ENCODE measurements at regions not wholly inside any gene's neighbourhood (a gene's known extent, or its start where the extent isn't known, plus 50 kb on each side); places are given as distances from the start of the nearest gene placed in this dataset.
A peak's percentile ranks its signal among the peaks of the same experiment; 100 is the strongest.

DNA sequence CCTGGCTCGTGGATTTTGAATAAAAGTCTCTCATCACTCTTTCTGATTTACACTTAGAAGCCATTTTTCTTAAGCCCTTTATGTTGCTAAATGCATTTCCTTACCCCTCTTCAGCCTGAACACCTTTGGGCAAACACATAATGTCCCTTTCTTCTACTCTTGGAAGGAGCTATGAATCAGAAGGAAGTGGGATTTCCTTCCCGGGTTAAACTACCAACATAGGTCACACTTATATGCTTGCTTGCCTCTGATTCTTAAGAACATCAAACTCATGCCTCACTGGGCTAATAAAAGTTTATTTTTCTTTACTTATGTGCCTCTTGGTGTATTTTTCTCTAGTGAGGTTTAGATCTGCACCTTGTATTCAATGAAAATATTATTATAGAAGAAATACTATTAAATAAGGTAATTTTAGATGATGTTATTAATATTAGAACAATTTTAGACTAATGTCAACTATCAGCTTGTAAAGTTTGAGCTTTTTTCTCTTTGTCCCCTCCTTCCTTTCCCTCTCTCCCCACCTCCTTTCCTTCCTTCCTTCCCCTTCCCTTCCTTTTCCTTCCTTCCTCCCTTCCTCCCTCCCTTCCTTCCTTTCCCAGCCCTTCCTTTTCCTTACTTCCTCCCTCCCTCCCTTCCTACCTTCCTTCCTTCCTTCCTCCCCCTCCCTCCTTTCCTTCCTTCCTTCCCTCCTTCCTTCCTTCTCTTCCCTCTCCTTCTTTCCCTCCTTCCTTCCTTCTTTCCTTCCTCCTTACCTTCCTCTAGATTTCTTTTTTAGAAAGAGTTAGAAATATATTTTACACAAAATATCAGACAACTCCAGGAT lies 66.5 kb upstream of the KCNJ6 start:
- no peak overlapping the region for H3K27ac Mint-ChIP-seq
- peaks cover under 1% of the 10 kb centered on the region; the same call in 1 of the 2 replicates for H3K27me3 Mint-ChIP-seq (ENCODE audit: insufficient read depth)
- TF ChIP-seq CTCF (IDR thresholded peaks at IDR 0.05), result no peak
- H3K36me3 Mint-ChIP-seq (ENCODE audit: low read depth), result no peaks in the 10 kb centered on the region
- no peak for DNase-seq
- no peak overlapping the region for H3K4me3 Mint-ChIP-seq
- H3K9me3 Mint-ChIP-seq, result no peaks in the 10 kb centered on the region
- peaks cover 8% of the 10 kb centered on the region for H3K4me1 Mint-ChIP-seq (ENCODE audit: low read depth)

- H3K4me3 Mint-ChIP-seq, result no peak overlapping the region
- peaks cover 8% of the 10 kb centered on the region for H3K4me1 Mint-ChIP-seq (ENCODE audit: low read depth)
- TF ChIP-seq CTCF (IDR thresholded peaks at IDR 0.05), result no peak
- peak overlapping the region; percentile 44; the same call in 1 of the 2 replicates for H3K27ac Mint-ChIP-seq
- DNase-seq, result peak; percentile 33
- peaks cover 2% of the 10 kb centered on the region; the same call in 1 of the 2 replicates for H3K27me3 Mint-ChIP-seq (ENCODE audit: insufficient read depth)
- no peaks in the 10 kb centered on the region for H3K36me3 Mint-ChIP-seq (ENCODE audit: low read depth)
- no peaks in the 10 kb centered on the region for H3K9me3 Mint-ChIP-seq
Observed at GRCh38 chr21:37983336-37984095, 67.3 kb upstream of the KCNJ6 start.

- peaks cover 2% of the 10 kb centered on the region for H3K27me3 Mint-ChIP-seq (ENCODE audit: insufficient read depth)
Observed at GRCh38 chr21:37984416-37984815, 68.2 kb upstream of the KCNJ6 start.

GRCh38 chr21:37986000-37986399 lies 69.7 kb upstream of the KCNJ6 start:
- TF ChIP-seq CTCF (IDR thresholded peaks at IDR 0.05), result no peak
- no peak overlapping the region for H3K4me3 Mint-ChIP-seq
- H3K27ac Mint-ChIP-seq, result no peak overlapping the region
- no peak for DNase-seq
- H3K4me1 Mint-ChIP-seq (ENCODE audit: low read depth), result peaks cover 8% of the 10 kb centered on the region
- H3K27me3 Mint-ChIP-seq (ENCODE audit: insufficient read depth), result peaks cover 9% of the 10 kb centered on the region
- H3K9me3 Mint-ChIP-seq, result no peaks in the 10 kb centered on the region
- no peaks in the 10 kb centered on the region for H3K36me3 Mint-ChIP-seq (ENCODE audit: low read depth)

More at GRCh38 chr21:37984416-37984815, 68.2 kb upstream of the KCNJ6 start:
- Mint-ChIP-seq H3K9me3 (no peaks in the 10 kb centered on the region), H3K4me1 (ENCODE audit: low read depth) (peaks cover 8% of the 10 kb centered on the region), H3K27ac (no peak overlapping the region), H3K4me3 (no peak overlapping the region), H3K36me3 (ENCODE audit: low read depth) (no peaks in the 10 kb centered on the region)
- DNase-seq, result no peak
- TF ChIP-seq CTCF (IDR thresholded peaks at IDR 0.05), result no peak

- H3K27ac Mint-ChIP-seq, result no peak overlapping the region
- H3K9me3 Mint-ChIP-seq, result no peaks in the 10 kb centered on the region
- H3K4me1 Mint-ChIP-seq (ENCODE audit: low read depth), result peaks cover 8% of the 10 kb centered on the region
- no peak overlapping the region for H3K4me3 Mint-ChIP-seq
- peaks cover 13% of the 10 kb centered on the region for H3K27me3 Mint-ChIP-seq (ENCODE audit: insufficient read depth)
- TF ChIP-seq CTCF (IDR thresholded peaks at IDR 0.05), result no peak
- H3K36me3 Mint-ChIP-seq (ENCODE audit: low read depth), result no peaks in the 10 kb centered on the region
- no peak for DNase-seq
Observed at GRCh38 chr21:37986751-37987399, 70.6 kb upstream of the KCNJ6 start.
